ENCODE measurements at regions not wholly inside any gene's neighbourhood (a gene's known extent, or its start where the extent isn't known, plus 50 kb on each side); places are given as distances from the start of the nearest gene placed in this dataset.

GRCh38 chr4:186003746-186004145, 65.2 kb upstream of the TLR3 start:
- Histone ChIP-seq H3K27ac (peak overlapping the region in 1 of 2 donors; percentile 73), H3K27me3 (replicated peaks; ENCODE audit: insufficient read depth) (no peaks in the 10 kb centered on the region), H3K9me3 (no peaks in the 10 kb centered on the region), H3K4me3 (no peak overlapping the region), H3K4me1 (ENCODE audit: control insufficient read depth in 1 of 2, low read depth in 2 of 2) (peaks cover 17 to 49% of the 10 kb centered on the region in 2 donors), H3K36me3 (no peaks in the 10 kb centered on the region)
- TF ChIP-seq CTCF (IDR thresholded peaks at IDR 0.05), result no peak
- ATAC-seq (ENCODE audit: insufficient number of reproducible peaks, low FRiP score, low read depth), result no peak
- DNase-seq (ENCODE audit: low spot score), result no peak

GRCh38 chr4:186008057-186008456, 60.9 kb upstream of the TLR3 start:
- H3K4me1 ChIP-seq (ENCODE audit: control insufficient read depth in 1 of 2, low read depth in 2 of 2), result peaks cover 0 to 14% of the 10 kb centered on the region in 2 donors
- no peak overlapping the region for H3K4me3 ChIP-seq
- TF ChIP-seq CTCF (IDR thresholded peaks at IDR 0.05), result no peak
- DNase-seq (ENCODE audit: low spot score) (no peak), ATAC-seq (ENCODE audit: insufficient number of reproducible peaks, low FRiP score, low read depth) (no peak)
- H3K36me3 ChIP-seq, result no peaks in the 10 kb centered on the region
- no peak overlapping the region for H3K27ac ChIP-seq
- no peaks in the 10 kb centered on the region for H3K9me3 ChIP-seq
- no peaks in the 10 kb centered on the region for H3K27me3 ChIP-seq (replicated peaks; ENCODE audit: insufficient read depth)

GRCh38 chr4:186009976-186010375, 59.0 kb upstream of the TLR3 start:
- DNase-seq (ENCODE audit: low spot score) (no peak), ATAC-seq (ENCODE audit: insufficient number of reproducible peaks, low FRiP score, low read depth) (no peak)
- TF ChIP-seq CTCF (IDR thresholded peaks at IDR 0.05), result no peak
- Histone ChIP-seq H3K27me3 (replicated peaks; ENCODE audit: insufficient read depth) (no peaks in the 10 kb centered on the region), H3K36me3 (no peaks in the 10 kb centered on the region), H3K4me1 (ENCODE audit: control insufficient read depth in 1 of 2, low read depth in 2 of 2) (peaks cover 0 to 9% of the 10 kb centered on the region in 2 donors), H3K4me3 (no peak overlapping the region), H3K9me3 (no peaks in the 10 kb centered on the region), H3K27ac (no peak overlapping the region)

GRCh38 chr4:186010821-186011220, 58.1 kb upstream of the TLR3 start:
- no peak for ATAC-seq (ENCODE audit: insufficient number of reproducible peaks, low FRiP score, low read depth)

GRCh38 chr4:186012071-186012470, 56.9 kb upstream of the TLR3 start:
- ATAC-seq (ENCODE audit: insufficient number of reproducible peaks, low FRiP score, low read depth), result no peak
- TF ChIP-seq CTCF (IDR thresholded peaks at IDR 0.05), result no peak

More at GRCh38 chr4:186010821-186011220, 58.1 kb upstream of the TLR3 start:
- DNase-seq (ENCODE audit: low spot score), result no peak
- Histone ChIP-seq H3K36me3 (no peaks in the 10 kb centered on the region), H3K4me3 (no peak overlapping the region), H3K9me3 (no peaks in the 10 kb centered on the region), H3K27me3 (replicated peaks; ENCODE audit: insufficient read depth) (no peaks in the 10 kb centered on the region), H3K4me1 (ENCODE audit: control insufficient read depth in 1 of 2, low read depth in 2 of 2) (peaks cover 0 to 4% of the 10 kb centered on the region in 2 donors), H3K27ac (no peak overlapping the region)
- no peak for TF ChIP-seq CTCF (IDR thresholded peaks at IDR 0.05)

More at GRCh38 chr4:186012071-186012470, 56.9 kb upstream of the TLR3 start:
- Histone ChIP-seq H3K4me1 (ENCODE audit: control insufficient read depth in 1 of 2, low read depth in 2 of 2) (no peaks in the 10 kb centered on the region), H3K27ac (no peak overlapping the region), H3K4me3 (no peak overlapping the region), H3K27me3 (replicated peaks; ENCODE audit: insufficient read depth) (no peaks in the 10 kb centered on the region), H3K9me3 (no peaks in the 10 kb centered on the region), H3K36me3 (no peaks in the 10 kb centered on the region)
- no peak for DNase-seq (ENCODE audit: low spot score)

Measured in thoracic aorta (tissue), 2 donors.